ENCODE measurements at regions not wholly inside any gene's neighbourhood (a gene's known extent, or its start where the extent isn't known, plus 50 kb on each side); places are given as distances from the start of the nearest gene placed in this dataset.

DNA sequence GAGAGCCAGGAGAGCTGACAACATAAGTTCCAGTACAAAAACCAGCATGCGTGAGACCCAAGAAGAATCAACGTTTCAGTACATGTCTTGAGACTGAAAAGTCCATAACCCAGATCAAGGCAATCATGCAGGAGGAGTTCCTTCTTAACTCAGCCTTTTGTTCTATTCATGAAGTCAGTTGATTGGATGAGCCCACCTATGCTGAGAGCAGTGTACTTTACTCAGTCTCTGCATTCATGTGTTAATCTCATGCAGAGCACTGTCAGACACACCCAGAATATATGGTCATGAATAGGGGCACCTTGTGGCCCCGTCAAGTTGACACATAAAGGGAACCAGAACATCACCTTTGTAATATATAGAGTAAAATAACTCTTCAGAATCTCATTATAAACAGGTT lies 653.6 kb upstream of the CNTNAP5 start:
- TF ChIP-seq POLR2AphosphoS5 (IDR thresholded peaks at IDR 0.05; ENCODE audit: low read length), result no peak
- TF ChIP-seq SREBF2 (IDR thresholded peaks at IDR 0.05; ENCODE audit: low read length), result no peak
- TF ChIP-seq CTCF (IDR thresholded peaks at IDR 0.05 in 2 of 3, conservative IDR thresholded peaks at IDR 0.05 in 1 of 3; ENCODE audit: control insufficient read depth in 2 of 3, extremely low read depth in 1 of 3, insufficient read depth in 1 of 3, low read depth in 3 of 3, low read length in 3 of 3), result no peak
- TF ChIP-seq USF2 (IDR thresholded peaks at IDR 0.05; ENCODE audit: borderline replicate concordance, low read depth, low read length), result no peak
- TF ChIP-seq SRF (IDR thresholded peaks at IDR 0.05; ENCODE audit: low read depth in 2 of 2, low read length in 2 of 2), result no peak
- TF ChIP-seq ZNF592 (IDR thresholded peaks at IDR 0.05), result no peak
- TF ChIP-seq POLR2A (IDR thresholded peaks at IDR 0.05; ENCODE audit: low read depth, low read length), result no peak
